H9 (cell line): ENCODE measurements at regions not wholly inside any gene's neighbourhood (a gene's known extent, or its start where the extent isn't known, plus 50 kb on each side); places are given as distances from the start of the nearest gene placed in this dataset.

ENCODE experiments used
- DNase-seq: peaks from one replicate; pipeline ENCODE4 v3.0.0-alpha.2; 2017
- H2AFZ ChIP-seq: one replicate; pipeline ENCODE4 v1.6.1; 2013; ENCODE audit warnings: mild to moderate bottlenecking, low read length, control low read depth, moderate library complexity
- H2AK5ac ChIP-seq: 2 replicates; pipeline ENCODE4 v1.6.1; 2013; ENCODE audit warnings: low read length, control low read depth, mixed read lengths; ENCODE audit not compliant: insufficient read length
- H2BK120ac ChIP-seq: one replicate; pipeline ENCODE4 v1.6.1; 2013; ENCODE audit warnings: low read depth, mild to moderate bottlenecking, low read length, control low read depth, inconsistent platforms; ENCODE audit not compliant: poor library complexity, severe bottlenecking
- H2BK12ac ChIP-seq: 2 replicates; pipeline ENCODE4 v1.6.1; 2013; ENCODE audit warnings: low read length, control low read depth, mixed read lengths, low read depth; ENCODE audit not compliant: insufficient read length
- H2BK15ac ChIP-seq: 2 replicates; pipeline ENCODE4 v1.6.1; 2013; ENCODE audit warnings: low read depth, low read length, control low read depth
- H2BK20ac ChIP-seq: one replicate; pipeline ENCODE4 v1.6.1; 2013; ENCODE audit warnings: low read depth, mild to moderate bottlenecking, low read length, control low read depth, inconsistent platforms; ENCODE audit not compliant: poor library complexity, severe bottlenecking
- H2BK5ac ChIP-seq: 2 replicates; pipeline ENCODE4 v1.6.1; 2013; ENCODE audit warnings: low read length, control low read depth, mixed read lengths; ENCODE audit not compliant: insufficient read length
- H3K14ac ChIP-seq: 2 replicates; pipeline ENCODE4 v1.6.1; 2013; ENCODE audit warnings: low read length, control low read depth; ENCODE audit not compliant: insufficient read depth
- H3K18ac ChIP-seq: 2 replicates; pipeline ENCODE4 v1.6.1; 2013; ENCODE audit warnings: low read depth, mild to moderate bottlenecking, mixed read lengths, low read length, control low read depth; ENCODE audit not compliant: insufficient read length
- H3K23ac ChIP-seq: 2 replicates; pipeline ENCODE4 v1.6.1; 2013; ENCODE audit warnings: low read length, control low read depth, mixed read lengths, low read depth; ENCODE audit not compliant: insufficient read length
- H3K23me2 ChIP-seq: 2 replicates; pipeline ENCODE4 v1.6.1; 2013; ENCODE audit warnings: low read depth, mild to moderate bottlenecking, mixed read lengths, low read length, control low read depth; ENCODE audit not compliant: insufficient read length, poor library complexity, severe bottlenecking
- H3K27ac ChIP-seq: 2 replicates; pipeline ENCODE4 v1.5.1; 2013; ENCODE audit warnings: low read length, control low read depth, mixed read lengths, low read depth; ENCODE audit not compliant: insufficient read length
- H3K27me3 ChIP-seq: 2 replicates; pipeline ENCODE4 v1.6.1; 2013; ENCODE audit warnings: low read length, control low read depth, inconsistent platforms; ENCODE audit not compliant: insufficient read depth
- H3K4ac ChIP-seq: 2 replicates; pipeline ENCODE4 v1.6.1; 2013; ENCODE audit warnings: low read depth, mild to moderate bottlenecking, control low read depth, inconsistent platforms, low read length, moderate library complexity
- H3K4me1 ChIP-seq: 2 replicates; pipeline ENCODE4 v1.6.1; 2013; ENCODE audit warnings: low read length, control low read depth, inconsistent platforms; ENCODE audit not compliant: insufficient read depth
- H3K4me2 ChIP-seq: 2 replicates; pipeline ENCODE4 v1.6.1; 2013; ENCODE audit warnings: low read length, control low read depth, mixed read lengths; ENCODE audit not compliant: insufficient read length, insufficient read depth
- H3K56ac ChIP-seq: 2 replicates; pipeline ENCODE4 v1.6.1; 2013; ENCODE audit warnings: low read depth, mild to moderate bottlenecking, mixed read lengths, low read length, control low read depth; ENCODE audit not compliant: insufficient read length
- H3K79me1 ChIP-seq: 2 replicates; pipeline ENCODE4 v1.6.1; 2013; ENCODE audit warnings: low read depth, mild to moderate bottlenecking, moderate library complexity, low read length, control low read depth, inconsistent platforms; ENCODE audit not compliant: insufficient read depth, poor library complexity, severe bottlenecking
- H3K79me2 ChIP-seq: 2 replicates; pipeline ENCODE4 v1.6.1; 2013; ENCODE audit warnings: low read length, control low read depth, inconsistent platforms; ENCODE audit not compliant: insufficient read depth
- H3K9ac ChIP-seq: 2 replicates; pipeline ENCODE4 v1.6.1; 2013; ENCODE audit warnings: low read length, control low read depth, mixed read lengths; ENCODE audit not compliant: insufficient read length; ENCODE audit errors: extremely low read depth
- H3K9me3 ChIP-seq: one replicate; pipeline ENCODE4 v1.6.1; 2013; ENCODE audit warnings: low read depth, low read length, inconsistent platforms; ENCODE audit not compliant: control insufficient read depth
- H3T11ph ChIP-seq: one replicate; pipeline ENCODE4 v1.6.1; 2013; ENCODE audit warnings: mild to moderate bottlenecking, low read length, control low read depth, inconsistent platforms
- H4K20me1 ChIP-seq: one replicate; pipeline ENCODE4 v1.6.1; 2013; ENCODE audit not compliant: control insufficient read depth, insufficient read length, insufficient read depth
- H4K5ac ChIP-seq: 2 replicates; pipeline ENCODE4 v1.6.1; 2013; ENCODE audit warnings: low read depth, mild to moderate bottlenecking, mixed read lengths, low read length, control low read depth; ENCODE audit not compliant: insufficient read length
- H4K8ac ChIP-seq: replicated peaks from 2 replicates; pipeline ENCODE4 v1.6.1; 2013; ENCODE audit warnings: low read length, control low read depth, mixed read lengths, low read depth; ENCODE audit not compliant: insufficient read length
- H4K91ac ChIP-seq: 2 replicates; pipeline ENCODE4 v1.6.1; 2013; ENCODE audit warnings: low read depth, mild to moderate bottlenecking, moderate library complexity, mixed read lengths, low read length, control low read depth; ENCODE audit not compliant: insufficient read length
- H3K27ac Mint-ChIP-seq, 3 experiments: 2 replicates in 2 of 3; 3 replicates in 1 of 3; pipeline ENCODE4 v1.8.0; 2020 to 2021; ENCODE audit warnings: mixed read lengths in 3 of 3, mild to moderate bottlenecking in 1 of 3, moderate library complexity in 1 of 3
- H3K27me3 Mint-ChIP-seq: 2 replicates; pipeline ENCODE4 v1.8.0; 2021; ENCODE audit warnings: low read depth, mild to moderate bottlenecking, moderate library complexity, mixed read lengths
- H3K36me3 Mint-ChIP-seq, 3 experiments: 2 replicates in 2 of 3; 3 replicates in 1 of 3; pipeline ENCODE4 v1.8.0; 2020 to 2021; ENCODE audit warnings: low read depth in 3 of 3, mixed read lengths in 3 of 3; ENCODE audit not compliant: insufficient read depth in 1 of 3
- H3K4me1 Mint-ChIP-seq, 2 experiments: 2 replicates each; pipeline ENCODE4 v1.8.0; 2020; ENCODE audit warnings: mixed read lengths in 2 of 2
- H3K4me3 Mint-ChIP-seq, 2 experiments: 2 replicates in 1 of 2; 3 replicates in 1 of 2; pipeline ENCODE4 v1.8.0; 2020 to 2021; ENCODE audit warnings: mild to moderate bottlenecking in 2 of 2, mixed read lengths in 2 of 2, moderate library complexity in 1 of 2
- H3K9me3 Mint-ChIP-seq, 2 experiments: 2 replicates in 1 of 2; 3 replicates in 1 of 2; pipeline ENCODE4 v1.8.0; 2020; ENCODE audit warnings: mild to moderate bottlenecking in 2 of 2, mixed read lengths in 2 of 2, moderate library complexity in 1 of 2
- CTCF ChIP-seq: fragments of 200-600 bp; sonication (generic); conservative IDR thresholded peaks from 3 replicates; pipeline ENCODE4 v1.8.0; 2021; ENCODE audit warnings: antibody characterized with exemption, mild to moderate bottlenecking
- WGBS: extraction: QIAGEN DNeasy Blood & Tissue Kit; methylation state at CpG from one replicate; pipeline ENCODE4 v1.1.7; 2013; ENCODE audit warnings: missing lambda C conversion rate, low lambda C conversion rate, mixed read lengths; ENCODE audit not compliant: insufficient read length; ENCODE audit errors: extremely low coverage; 5-methylcytosine and 5-hydroxymethylcytosine counted together

- Histone ChIP-seq H3K27me3 (no peaks in the 10 kb centered on the region), H3K4ac (no peak overlapping the region), H3K9ac (no peak overlapping the region), H2AFZ (no peak overlapping the region), H3K79me1 (no peaks in the 10 kb centered on the region), H2BK5ac (no peak overlapping the region), H3K23ac (no peak overlapping the region), H3K23me2 (no peaks in the 10 kb centered on the region), H3K79me2 (no peaks in the 10 kb centered on the region), H4K20me1 (no peaks in the 10 kb centered on the region), H2AK5ac (no peak overlapping the region), H4K91ac (no peak overlapping the region), H3K9me3 (no peaks in the 10 kb centered on the region), H3T11ph (no peak overlapping the region), H2BK15ac (no peak overlapping the region), H4K8ac (no peak overlapping the region), H3K14ac (no peak overlapping the region), H3K27ac (no peak overlapping the region), H4K5ac (no peak overlapping the region), H2BK12ac (no peak overlapping the region), H3K18ac (no peak overlapping the region), H3K4me2 (no peak overlapping the region), H2BK120ac (no peak overlapping the region), H3K56ac (no peak overlapping the region), H2BK20ac (no peak overlapping the region), H3K4me1 (no peaks in the 10 kb centered on the region)
- no CpG with 5 or more reads among the region's 3 CpGs for WGBS
- TF ChIP-seq CTCF = no peak
- Mint-ChIP-seq H3K9me3 (no peaks in the 10 kb centered on the region), H3K27me3 (peaks cover 2% of the 10 kb centered on the region), H3K4me1 (peaks cover 10 to 11% of the 10 kb centered on the region in 2 experiments), H3K36me3 (no peaks in the 10 kb centered on the region), H3K27ac (peak overlapping the region in 1 of 3 experiments; percentile 14; a peak in 1 of 7 replicates), H3K4me3 (no peak overlapping the region)
- no peak for DNase-seq
Measured at GRCh38 chr1:69315416-69315815, 252.3 kb upstream of the LRRC7 start.
